ENCODE measurements at regions not wholly inside any gene's neighbourhood (a gene's known extent, or its start where the extent isn't known, plus 50 kb on each side); places are given as distances from the start of the nearest gene placed in this dataset.

DNA sequence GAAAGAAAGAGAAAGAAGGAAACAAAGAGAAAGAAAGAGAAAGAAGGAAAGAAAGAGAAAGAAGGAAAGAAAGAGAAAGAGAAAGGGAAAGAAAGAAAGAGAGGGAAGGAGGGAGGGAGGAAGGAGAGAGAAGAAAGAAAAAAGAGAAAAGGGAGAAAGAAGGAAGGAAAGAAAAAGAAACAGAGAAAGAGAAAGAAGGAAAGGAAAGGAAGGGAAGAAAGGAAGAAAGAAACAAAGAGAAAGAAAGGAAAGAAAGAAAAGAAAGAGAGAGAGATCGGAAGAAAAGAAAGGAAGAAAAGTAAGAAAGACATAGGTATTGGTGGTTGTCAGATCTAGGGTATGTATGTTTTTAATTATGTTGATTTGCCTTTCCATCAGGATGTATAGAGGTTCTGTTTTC is 342.3 kb downstream of the FOXG1 start:
- no peak for DNase-seq (ENCODE audit: low spot score)
- TF ChIP-seq, protein P1, sequence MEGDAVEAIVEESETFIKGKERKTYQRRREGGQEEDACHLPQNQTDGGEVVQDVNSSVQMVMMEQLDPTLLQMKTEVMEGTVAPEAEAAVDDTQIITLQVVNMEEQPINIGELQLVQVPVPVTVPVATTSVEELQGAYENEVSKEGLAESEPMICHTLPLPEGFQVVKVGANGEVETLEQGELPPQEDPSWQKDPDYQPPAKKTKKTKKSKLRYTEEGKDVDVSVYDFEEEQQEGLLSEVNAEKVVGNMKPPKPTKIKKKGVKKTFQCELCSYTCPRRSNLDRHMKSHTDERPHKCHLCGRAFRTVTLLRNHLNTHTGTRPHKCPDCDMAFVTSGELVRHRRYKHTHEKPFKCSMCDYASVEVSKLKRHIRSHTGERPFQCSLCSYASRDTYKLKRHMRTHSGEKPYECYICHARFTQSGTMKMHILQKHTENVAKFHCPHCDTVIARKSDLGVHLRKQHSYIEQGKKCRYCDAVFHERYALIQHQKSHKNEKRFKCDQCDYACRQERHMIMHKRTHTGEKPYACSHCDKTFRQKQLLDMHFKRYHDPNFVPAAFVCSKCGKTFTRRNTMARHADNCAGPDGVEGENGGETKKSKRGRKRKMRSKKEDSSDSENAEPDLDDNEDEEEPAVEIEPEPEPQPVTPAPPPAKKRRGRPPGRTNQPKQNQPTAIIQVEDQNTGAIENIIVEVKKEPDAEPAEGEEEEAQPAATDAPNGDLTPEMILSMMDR (IDR thresholded peaks at IDR 0.05; ENCODE audit: borderline replicate concordance, control extremely low read depth, extremely low read depth, insufficient read depth, missing control alignments), result no peak
- in situ Hi-C loops (cut with MboI; ENCODE audit: low sequenced_read_pairs, unreplicated experiment), result no loop called here

DNA sequence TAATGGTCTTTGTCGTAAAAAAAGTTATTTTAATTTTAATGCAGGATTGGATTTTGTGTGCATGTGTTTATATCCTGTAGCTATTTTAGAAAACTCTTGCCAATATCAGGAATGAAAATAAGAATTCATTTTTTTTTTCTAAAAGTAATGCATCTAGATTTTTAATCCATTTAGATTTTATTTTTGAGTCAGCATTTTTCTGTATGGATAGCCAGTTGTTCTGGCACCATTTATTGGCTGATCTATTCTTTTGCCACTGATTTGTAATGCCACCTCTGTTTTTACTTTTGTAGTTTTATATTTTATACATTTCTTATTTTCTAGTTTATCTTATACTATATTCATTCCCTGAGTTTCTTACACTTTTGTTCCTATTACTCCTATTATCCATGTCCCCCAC is 343.0 kb downstream of the FOXG1 start:
- no peak for DNase-seq (ENCODE audit: low spot score)
- TF ChIP-seq, protein P1 (IDR thresholded peaks at IDR 0.05; ENCODE audit: borderline replicate concordance, control extremely low read depth, extremely low read depth, insufficient read depth, missing control alignments), result no peak
- in situ Hi-C loops (cut with MboI; ENCODE audit: low sequenced_read_pairs, unreplicated experiment), result no loop called here

DNA sequence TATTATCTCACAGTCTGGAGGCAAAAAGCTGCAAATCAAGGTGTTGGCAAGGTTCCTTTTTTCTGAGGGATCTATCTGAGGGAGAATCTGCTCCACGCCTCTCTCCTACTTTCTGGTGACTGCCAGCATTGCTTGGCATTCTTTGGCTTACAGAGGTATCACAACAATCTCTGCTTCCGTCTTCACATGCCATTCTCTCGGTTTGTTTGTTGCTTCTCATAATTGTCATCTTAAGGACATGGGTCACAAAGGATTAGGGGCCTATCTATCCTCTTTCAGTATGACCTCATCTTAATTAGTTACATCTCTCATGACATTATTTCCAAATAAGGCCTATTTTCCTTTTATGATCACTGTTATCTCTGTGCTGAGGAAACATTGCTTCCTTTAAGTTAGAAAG is 345.0 kb downstream of the FOXG1 start:
- in situ Hi-C loops (cut with MboI; ENCODE audit: low sequenced_read_pairs, unreplicated experiment), result no loop called here
- no peak for DNase-seq (ENCODE audit: low spot score)
- TF ChIP-seq, protein P1 (IDR thresholded peaks at IDR 0.05; ENCODE audit: borderline replicate concordance, control extremely low read depth, extremely low read depth, insufficient read depth, missing control alignments), result no peak

DNA sequence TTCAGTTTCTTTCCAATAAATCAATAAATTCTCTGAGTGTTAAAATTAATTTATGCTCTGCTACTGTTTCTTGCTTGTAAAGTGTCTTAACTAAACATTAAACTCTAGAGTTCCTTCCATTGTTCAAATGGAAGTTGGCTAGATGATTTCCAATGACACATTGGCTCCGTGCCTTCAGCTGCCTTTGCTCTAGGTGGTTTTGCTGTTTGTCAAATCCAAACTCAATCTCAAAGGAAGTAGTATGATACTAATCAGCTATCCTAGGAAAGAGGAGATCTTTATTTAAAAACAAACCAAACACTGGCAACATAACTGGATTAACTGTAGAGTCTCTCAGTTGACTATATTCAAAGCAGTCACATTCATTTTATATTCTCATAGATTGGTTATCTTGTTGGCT is 356.4 kb downstream of the FOXG1 start:
- TF ChIP-seq, protein P1 (IDR thresholded peaks at IDR 0.05; ENCODE audit: borderline replicate concordance, control extremely low read depth, extremely low read depth, insufficient read depth, missing control alignments), result no peak
- no peak for DNase-seq (ENCODE audit: low spot score)
- in situ Hi-C loops (cut with MboI; ENCODE audit: low sequenced_read_pairs, unreplicated experiment), result no loop called here

DNA sequence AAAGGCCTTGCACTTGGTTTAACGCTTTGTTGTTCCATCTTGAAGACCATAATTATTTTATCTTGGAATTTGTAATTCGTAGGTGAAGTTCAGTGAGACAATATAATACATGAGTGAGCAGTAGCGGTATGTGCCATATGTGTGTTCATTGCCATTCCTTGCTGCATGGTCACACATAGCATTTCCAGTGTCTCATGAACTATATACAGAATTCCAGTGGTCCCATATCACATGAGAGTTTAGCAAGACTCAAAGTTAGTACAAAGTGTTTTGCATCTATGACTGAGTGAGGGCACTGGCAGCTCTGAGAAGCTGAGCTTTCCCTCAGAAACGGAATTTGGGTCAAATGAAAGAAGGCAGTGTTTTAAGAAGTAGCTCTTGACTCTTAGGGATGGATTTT is 359.8 kb downstream of the FOXG1 start:
- in situ Hi-C loops (cut with MboI; ENCODE audit: low sequenced_read_pairs, unreplicated experiment), result no loop called here
- TF ChIP-seq, protein P1 (IDR thresholded peaks at IDR 0.05; ENCODE audit: borderline replicate concordance, control extremely low read depth, extremely low read depth, insufficient read depth, missing control alignments), result no peak
- no peak for DNase-seq (ENCODE audit: low spot score)

DNA sequence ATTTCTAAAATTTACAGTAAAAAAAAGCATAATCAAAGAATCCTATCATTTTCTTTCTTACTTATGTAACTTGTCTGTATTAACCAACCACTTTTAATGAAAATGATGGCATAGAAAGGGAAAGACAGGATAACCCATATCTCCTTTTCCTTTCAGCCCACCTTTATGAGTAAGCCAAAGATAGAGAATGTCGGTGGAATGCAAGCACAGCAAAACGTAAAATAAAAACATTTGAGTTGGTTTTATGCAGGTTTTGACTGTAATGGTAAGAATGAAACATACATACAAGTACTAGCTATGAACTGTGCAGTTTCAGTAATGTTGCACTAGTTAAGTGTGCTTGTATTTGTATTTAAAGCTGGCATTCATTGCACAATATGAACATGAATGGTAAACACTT is 360.3 kb downstream of the FOXG1 start:
- in situ Hi-C loops (cut with MboI; ENCODE audit: low sequenced_read_pairs, unreplicated experiment), result no loop called here
- TF ChIP-seq, protein P1 (IDR thresholded peaks at IDR 0.05; ENCODE audit: borderline replicate concordance, control extremely low read depth, extremely low read depth, insufficient read depth, missing control alignments), result no peak

DNA sequence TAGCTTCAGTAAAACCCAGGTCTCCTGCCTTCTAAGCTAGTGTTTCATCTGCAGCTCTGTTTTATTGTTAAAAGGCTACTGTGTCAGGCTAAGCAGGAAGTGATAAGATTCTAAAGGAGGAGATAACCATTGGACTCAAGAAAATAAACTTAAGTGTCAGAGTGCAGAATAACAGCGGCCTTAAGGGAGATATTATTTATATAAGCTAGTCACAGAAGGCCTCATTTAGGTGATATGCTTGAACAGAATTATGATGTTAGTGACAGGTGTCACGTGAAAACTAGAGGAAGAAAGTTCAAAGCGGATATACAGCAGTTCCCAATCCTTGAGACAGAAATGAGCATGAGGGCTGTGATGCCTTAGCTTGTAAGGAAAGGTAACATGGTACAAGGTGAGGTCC is 373.4 kb downstream of the FOXG1 start:
- TF ChIP-seq, protein P1 (IDR thresholded peaks at IDR 0.05; ENCODE audit: borderline replicate concordance, control extremely low read depth, extremely low read depth, insufficient read depth, missing control alignments), result no peak
- in situ Hi-C loops (cut with MboI; ENCODE audit: low sequenced_read_pairs, unreplicated experiment), result no loop called here
- no peak for DNase-seq (ENCODE audit: low spot score)

More for the DNA sequence above, 360.3 kb downstream of the FOXG1 start:
- no peak for DNase-seq (ENCODE audit: low spot score)

Measured in GM13976 (cell line).